ENCODE measurements at regions not wholly inside any gene's neighbourhood (a gene's known extent, or its start where the extent isn't known, plus 50 kb on each side); places are given as distances from the start of the nearest gene placed in this dataset.

DNA sequence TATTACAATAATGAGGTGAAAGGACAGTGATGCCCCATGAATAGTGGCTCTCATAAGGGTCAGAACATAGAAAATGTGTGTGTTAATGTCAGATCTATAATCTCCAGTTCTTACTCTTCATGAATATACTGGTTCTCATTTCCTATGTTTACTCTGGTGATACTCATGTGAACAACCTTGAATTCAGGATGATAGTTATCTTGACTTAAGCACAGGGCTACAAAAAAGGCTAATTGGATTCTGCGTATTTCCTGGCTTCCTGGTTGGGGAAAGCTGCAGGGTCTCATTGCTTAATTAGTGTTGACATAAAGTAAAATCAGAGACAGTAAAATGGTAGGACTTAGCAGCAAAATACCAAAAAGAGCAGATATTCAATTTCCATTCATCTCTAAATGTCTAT, 1316.8 kb upstream of the RAG2 start:
- Mint-ChIP-seq H3K27me3 (ENCODE audit: low read depth) (no peaks in the 10 kb centered on the region), H3K9me3 (no peaks in the 10 kb centered on the region; a peak in 2 of 5 replicates), H3K4me3 (no peak overlapping the region), H3K27ac (no peak overlapping the region), H3K36me3 (ENCODE audit: insufficient read depth in 1 of 3, low read depth in 3 of 3) (0 out of 7 replicates have a peak, but pooled peaks cover 0 to 2% (median 0%) of the 10 kb centered on the region in 3 experiments), H3K4me1 (peaks cover 7 to 10% of the 10 kb centered on the region in 2 experiments)
- H3K9ac ChIP-seq (ENCODE audit: extremely low read depth, insufficient read length, low read length): no peak overlapping the region
- no peak overlapping the region for H3K23ac ChIP-seq (ENCODE audit: insufficient read length, low read depth, low read length)
- H4K8ac ChIP-seq (replicated peaks; ENCODE audit: insufficient read length, low read depth, low read length): no peak overlapping the region
- no CpG with 5 or more reads among the region's 1 CpG for WGBS (ENCODE audit: extremely low coverage, insufficient read length, low lambda C conversion rate)
- no peaks in the 10 kb centered on the region for H3K9me3 ChIP-seq (ENCODE audit: control insufficient read depth, low read depth, low read length)
- no peak overlapping the region for H2AFZ ChIP-seq (ENCODE audit: low read length)
- no peak overlapping the region for H3K4ac ChIP-seq (ENCODE audit: low read depth, low read length)
- H3K23me2 ChIP-seq (ENCODE audit: insufficient read length, low read depth, low read length, poor library complexity, severe bottlenecking): no peaks in the 10 kb centered on the region
- H2BK12ac ChIP-seq (ENCODE audit: insufficient read length, low read depth, low read length): no peak overlapping the region
- no peak overlapping the region for H3K14ac ChIP-seq (ENCODE audit: insufficient read depth, low read length)
- H4K5ac ChIP-seq (ENCODE audit: insufficient read length, low read depth, low read length): no peak overlapping the region
- no peaks in the 10 kb centered on the region; the same call in 1 of the 2 replicates for H3K4me1 ChIP-seq (ENCODE audit: insufficient read depth, low read length)
- TF ChIP-seq, protein P1, sequence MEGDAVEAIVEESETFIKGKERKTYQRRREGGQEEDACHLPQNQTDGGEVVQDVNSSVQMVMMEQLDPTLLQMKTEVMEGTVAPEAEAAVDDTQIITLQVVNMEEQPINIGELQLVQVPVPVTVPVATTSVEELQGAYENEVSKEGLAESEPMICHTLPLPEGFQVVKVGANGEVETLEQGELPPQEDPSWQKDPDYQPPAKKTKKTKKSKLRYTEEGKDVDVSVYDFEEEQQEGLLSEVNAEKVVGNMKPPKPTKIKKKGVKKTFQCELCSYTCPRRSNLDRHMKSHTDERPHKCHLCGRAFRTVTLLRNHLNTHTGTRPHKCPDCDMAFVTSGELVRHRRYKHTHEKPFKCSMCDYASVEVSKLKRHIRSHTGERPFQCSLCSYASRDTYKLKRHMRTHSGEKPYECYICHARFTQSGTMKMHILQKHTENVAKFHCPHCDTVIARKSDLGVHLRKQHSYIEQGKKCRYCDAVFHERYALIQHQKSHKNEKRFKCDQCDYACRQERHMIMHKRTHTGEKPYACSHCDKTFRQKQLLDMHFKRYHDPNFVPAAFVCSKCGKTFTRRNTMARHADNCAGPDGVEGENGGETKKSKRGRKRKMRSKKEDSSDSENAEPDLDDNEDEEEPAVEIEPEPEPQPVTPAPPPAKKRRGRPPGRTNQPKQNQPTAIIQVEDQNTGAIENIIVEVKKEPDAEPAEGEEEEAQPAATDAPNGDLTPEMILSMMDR (conservative IDR thresholded peaks at IDR 0.05): no peak
- no peak overlapping the region for H2BK15ac ChIP-seq (ENCODE audit: low read depth, low read length)
- H3K79me1 ChIP-seq (ENCODE audit: insufficient read depth, low read depth, low read length, poor library complexity, severe bottlenecking): no peaks in the 10 kb centered on the region
- DNase-seq: no peak
- H3K27me3 ChIP-seq (ENCODE audit: insufficient read depth, low read length): no peaks in the 10 kb centered on the region
- H3K18ac ChIP-seq (ENCODE audit: insufficient read length, low read depth, low read length): no peak overlapping the region
- H3T11ph ChIP-seq (ENCODE audit: low read length): no peak overlapping the region
- no peak overlapping the region for H2BK5ac ChIP-seq (ENCODE audit: insufficient read length, low read length)
- H3K27ac ChIP-seq (ENCODE audit: insufficient read length, low read depth, low read length): no peak overlapping the region
- H2AK5ac ChIP-seq (ENCODE audit: insufficient read length, low read length): no peak overlapping the region
- H3K79me2 ChIP-seq (ENCODE audit: insufficient read depth, low read length): no peaks in the 10 kb centered on the region
- H2BK120ac ChIP-seq (ENCODE audit: low read depth, low read length, poor library complexity, severe bottlenecking): no peak overlapping the region
- no peak overlapping the region for H3K4me2 ChIP-seq (ENCODE audit: insufficient read depth, insufficient read length, low read length)
- H3K56ac ChIP-seq (ENCODE audit: insufficient read length, low read depth, low read length): no peak overlapping the region
- H4K91ac ChIP-seq (ENCODE audit: insufficient read length, low read depth, low read length): no peak overlapping the region
- H2BK20ac ChIP-seq (ENCODE audit: low read depth, low read length, poor library complexity, severe bottlenecking): no peak overlapping the region
- H4K20me1 ChIP-seq (ENCODE audit: control insufficient read depth, insufficient read depth, insufficient read length): no peaks in the 10 kb centered on the region
